ENCODE measurements at regions not wholly inside any gene's neighbourhood (a gene's known extent, or its start where the extent isn't known, plus 50 kb on each side); places are given as distances from the start of the nearest gene placed in this dataset.
"Not testable (repeated sequence)": the region's sequence is repeated elsewhere in the genome, so short reads cannot be mapped to it uniquely, and the experiment has no call there.

DNA sequence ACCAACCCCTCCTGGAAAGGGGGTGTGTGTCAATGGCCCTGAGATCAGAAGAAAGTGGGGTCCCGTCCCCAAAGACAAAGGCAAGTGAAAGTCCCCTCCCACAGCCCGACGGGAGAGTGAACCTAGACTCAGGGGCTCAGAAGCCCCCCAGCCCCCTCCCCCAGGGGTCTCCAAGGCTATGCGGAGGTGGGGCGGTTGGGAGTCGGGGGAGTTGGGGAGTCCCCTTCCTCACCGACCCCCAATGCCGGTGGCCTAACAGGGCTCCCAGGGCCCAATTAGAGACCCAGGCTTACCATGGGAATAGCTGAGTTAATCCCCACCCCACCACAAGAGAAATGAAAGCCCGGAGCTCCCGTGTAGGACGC, 105.4 kb downstream of the SPATA31A6 start:
- H3K36me3 ChIP-seq; H3K27me3 ChIP-seq; H3K9me3 ChIP-seq; H3K4me1 ChIP-seq; H3K27ac ChIP-seq; H3K4me3 ChIP-seq; DNase-seq; intact Hi-C loops (cut with DNase I; ENCODE audit: low total_unique reads): not testable (repeated sequence)

- H3K4me1 ChIP-seq; intact Hi-C loops (cut with DNase I; ENCODE audit: low total_unique reads); H3K27me3 ChIP-seq; DNase-seq; H3K9me3 ChIP-seq; H3K4me3 ChIP-seq; H3K27ac ChIP-seq; H3K36me3 ChIP-seq: not testable (repeated sequence)
Measured at GRCh38 chr9:42300124-42300523, 116.7 kb downstream of the SPATA31A6 start.

DNA sequence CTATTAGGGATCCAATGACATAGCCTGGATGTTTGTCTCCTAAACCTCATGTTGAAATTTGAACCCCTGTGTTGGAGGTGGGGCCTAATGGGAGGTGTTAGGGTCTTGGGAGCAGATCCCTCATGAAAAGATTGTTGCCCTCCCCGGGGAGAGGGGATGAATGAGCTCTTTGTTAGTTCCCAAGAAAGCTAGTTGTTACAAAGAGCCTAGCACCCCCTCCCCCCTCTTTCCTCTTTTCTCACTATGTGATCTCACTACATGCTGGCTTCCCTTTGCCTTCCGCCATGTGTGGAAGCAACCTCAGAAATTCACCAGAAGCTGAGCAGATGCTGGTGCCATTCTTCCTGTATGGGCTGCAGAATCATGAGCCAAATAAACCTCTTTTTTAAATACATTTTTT, 123.2 kb downstream of the SPATA31A6 start:
- H3K36me3 ChIP-seq; intact Hi-C loops (cut with DNase I; ENCODE audit: low total_unique reads); DNase-seq; H3K27me3 ChIP-seq; H3K4me1 ChIP-seq; H3K27ac ChIP-seq; H3K9me3 ChIP-seq; H3K4me3 ChIP-seq: not testable (repeated sequence)

- H3K27me3 ChIP-seq; intact Hi-C loops (cut with DNase I; ENCODE audit: low total_unique reads); DNase-seq; H3K4me1 ChIP-seq; H3K9me3 ChIP-seq; H3K4me3 ChIP-seq; H3K27ac ChIP-seq; H3K36me3 ChIP-seq: not testable (repeated sequence)
Measured at GRCh38 chr9:42307449-42307848, 124.0 kb downstream of the SPATA31A6 start.

GRCh38 chr9:42310972-42311371, 127.5 kb downstream of the SPATA31A6 start:
- H3K27me3 ChIP-seq; intact Hi-C loops (cut with DNase I; ENCODE audit: low total_unique reads); DNase-seq: not testable (repeated sequence)

DNA sequence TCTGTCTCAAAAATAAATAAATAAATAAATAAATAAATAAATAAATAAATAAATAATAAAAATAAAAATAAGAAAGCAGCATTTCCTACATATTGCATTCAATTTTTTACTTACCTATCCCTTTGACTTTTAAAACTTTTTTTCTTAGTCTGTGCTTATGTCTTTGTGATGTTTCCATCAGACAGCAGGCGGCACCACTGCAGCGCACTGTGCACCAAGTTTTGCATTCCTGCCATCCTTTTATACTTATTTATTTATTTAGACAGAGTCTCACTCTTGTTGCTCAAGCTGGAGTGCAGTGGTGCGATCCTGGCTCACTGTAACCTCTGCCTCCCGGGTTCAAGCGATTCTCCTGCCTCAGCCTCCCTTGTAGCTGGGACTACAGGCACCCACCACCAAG, 132.6 kb downstream of the SPATA31A6 start:
- H3K9me3 ChIP-seq; H3K4me1 ChIP-seq; H3K27ac ChIP-seq; H3K27me3 ChIP-seq; H3K36me3 ChIP-seq; H3K4me3 ChIP-seq; intact Hi-C loops (cut with DNase I; ENCODE audit: low total_unique reads); DNase-seq: not testable (repeated sequence)

More at GRCh38 chr9:42310972-42311371, 127.5 kb downstream of the SPATA31A6 start:
- not testable (repeated sequence) for H3K36me3 ChIP-seq, H3K9me3 ChIP-seq, H3K4me3 ChIP-seq, H3K4me1 ChIP-seq, H3K27ac ChIP-seq

- H3K4me1 ChIP-seq; H3K36me3 ChIP-seq; intact Hi-C loops (cut with DNase I; ENCODE audit: low total_unique reads); DNase-seq; H3K9me3 ChIP-seq; H3K27me3 ChIP-seq; H3K27ac ChIP-seq; H3K4me3 ChIP-seq: not testable (repeated sequence)
Measured at GRCh38 chr9:42317677-42318076, 134.2 kb downstream of the SPATA31A6 start.

GRCh38 chr9:42323084-42323809, 139.8 kb downstream of the SPATA31A6 start:
- intact Hi-C loops (cut with DNase I; ENCODE audit: low total_unique reads); H3K36me3 ChIP-seq; H3K9me3 ChIP-seq; H3K4me3 ChIP-seq; H3K4me1 ChIP-seq; H3K27ac ChIP-seq; DNase-seq; H3K27me3 ChIP-seq: not testable (repeated sequence)

- H3K4me3 ChIP-seq; H3K27me3 ChIP-seq; H3K4me1 ChIP-seq; H3K9me3 ChIP-seq; H3K36me3 ChIP-seq; H3K27ac ChIP-seq; DNase-seq; intact Hi-C loops (cut with DNase I; ENCODE audit: low total_unique reads): not testable (repeated sequence)
Measured at GRCh38 chr9:42325142-42325541, 141.7 kb downstream of the SPATA31A6 start.

GRCh38 chr9:42325561-42325960, 142.1 kb downstream of the SPATA31A6 start:
- H3K4me1 ChIP-seq; H3K27ac ChIP-seq; intact Hi-C loops (cut with DNase I; ENCODE audit: low total_unique reads); H3K4me3 ChIP-seq; H3K9me3 ChIP-seq; H3K27me3 ChIP-seq; H3K36me3 ChIP-seq; DNase-seq: not testable (repeated sequence)

DNA sequence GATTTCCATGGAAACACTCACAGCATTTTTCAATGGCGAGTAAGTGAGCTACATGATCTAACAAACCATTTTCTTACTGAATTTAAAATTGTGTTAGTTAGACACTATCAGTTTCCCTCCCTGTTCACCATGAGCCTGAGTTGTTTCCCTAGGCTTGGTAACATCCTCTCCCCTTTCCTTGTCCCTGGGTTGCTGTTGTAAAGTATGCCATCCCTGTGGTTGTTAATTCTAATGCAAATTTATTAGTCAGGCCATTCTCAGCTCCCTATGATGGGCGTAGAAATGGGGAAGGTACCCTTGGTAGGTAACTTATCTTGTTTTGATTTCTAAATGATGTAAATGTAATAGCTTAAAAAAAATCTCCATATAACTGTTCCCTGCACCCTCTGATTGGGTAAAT, 143.0 kb downstream of the SPATA31A6 start:
- intact Hi-C loops (cut with DNase I; ENCODE audit: low total_unique reads); H3K4me3 ChIP-seq; DNase-seq; H3K27me3 ChIP-seq; H3K9me3 ChIP-seq; H3K36me3 ChIP-seq; H3K27ac ChIP-seq; H3K4me1 ChIP-seq: not testable (repeated sequence)

DNA sequence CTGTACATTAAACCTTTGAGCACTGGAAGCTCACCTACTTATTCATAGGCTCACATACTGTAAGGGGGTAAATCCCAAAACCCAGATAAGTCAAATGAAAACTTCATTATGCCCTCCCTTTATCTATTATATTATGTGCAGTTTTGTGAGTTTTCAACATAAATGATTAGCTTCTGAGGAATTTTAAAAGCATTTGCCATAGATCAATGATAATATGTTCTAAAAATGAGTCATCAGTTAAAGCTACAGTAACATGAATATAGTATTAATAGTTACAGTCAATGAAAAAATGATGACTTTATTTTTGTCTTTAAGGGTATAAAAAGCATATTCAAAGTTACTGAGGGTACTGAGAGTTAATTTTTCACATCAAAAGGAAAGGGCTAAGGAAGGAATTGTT, 151.9 kb downstream of the SPATA31A6 start:
- DNase-seq; H3K27me3 ChIP-seq; H3K4me3 ChIP-seq; H3K36me3 ChIP-seq; H3K9me3 ChIP-seq; H3K27ac ChIP-seq; H3K4me1 ChIP-seq; intact Hi-C loops (cut with DNase I; ENCODE audit: low total_unique reads): not testable (repeated sequence)

DNA sequence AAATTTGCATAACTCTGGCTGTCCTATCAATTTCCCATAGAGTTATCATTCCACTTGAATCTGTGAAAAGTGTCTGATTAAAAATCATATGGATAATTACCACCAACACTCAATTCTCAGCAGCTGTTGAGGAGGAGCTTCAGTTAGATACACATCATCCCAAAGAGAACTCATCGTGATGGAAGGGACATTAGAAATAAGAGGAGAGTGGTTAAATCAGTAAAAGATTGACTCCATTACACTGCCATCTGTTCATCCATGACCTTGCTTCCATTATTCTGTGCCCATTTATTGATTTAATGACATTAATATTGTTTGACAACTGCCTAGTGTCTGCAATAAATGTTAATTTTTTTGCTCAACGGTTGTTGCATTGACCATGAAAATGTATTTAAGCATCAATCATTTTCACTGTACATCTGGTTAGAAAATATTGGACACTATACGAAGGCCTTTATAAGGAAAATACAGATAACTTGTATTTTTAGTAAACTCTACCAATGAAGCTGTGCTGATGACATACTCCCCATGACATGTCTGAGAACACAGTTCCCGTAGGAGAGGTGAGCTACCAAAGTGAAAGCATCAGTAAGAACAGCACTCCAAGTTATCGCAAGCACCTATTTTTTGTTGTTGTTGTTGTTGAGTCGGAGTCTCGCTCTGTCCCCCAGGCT, 152.7 kb downstream of the SPATA31A6 start:
- DNase-seq; intact Hi-C loops (cut with DNase I; ENCODE audit: low total_unique reads); H3K4me3 ChIP-seq; H3K9me3 ChIP-seq; H3K27ac ChIP-seq; H3K36me3 ChIP-seq; H3K4me1 ChIP-seq; H3K27me3 ChIP-seq: not testable (repeated sequence)

- H3K27ac ChIP-seq; H3K27me3 ChIP-seq; H3K36me3 ChIP-seq; H3K4me3 ChIP-seq; intact Hi-C loops (cut with DNase I; ENCODE audit: low total_unique reads); H3K9me3 ChIP-seq; DNase-seq; H3K4me1 ChIP-seq: not testable (repeated sequence)
Measured at GRCh38 chr9:42338275-42338674, 154.8 kb downstream of the SPATA31A6 start.
